Progenitor cell of endocrine pancreas (in vitro differentiated cells): ENCODE measurements at regions not wholly inside any gene's neighbourhood (a gene's known extent, or its start where the extent isn't known, plus 50 kb on each side); places are given as distances from the start of the nearest gene placed in this dataset.

Experiments used
- DNase-seq: peaks from one replicate; pipeline ENCODE4 v3.0.0; 2021; ENCODE audit warnings: low spot score; ENCODE audit not compliant: unreplicated experiment
- H3K27ac Mint-ChIP-seq: 2 replicates; pipeline ENCODE4 v1.8.0; 2021; ENCODE audit warnings: mild to moderate bottlenecking, moderate library complexity, mixed read lengths
- H3K27me3 Mint-ChIP-seq: 2 replicates; pipeline ENCODE4 v1.8.0; 2021; ENCODE audit warnings: mixed read lengths
- H3K36me3 Mint-ChIP-seq: 2 replicates; pipeline ENCODE4 v1.8.0; 2022; ENCODE audit warnings: mixed read lengths; ENCODE audit not compliant: insufficient read depth
- H3K4me1 Mint-ChIP-seq: 2 replicates; pipeline ENCODE4 v1.8.0; 2021; ENCODE audit warnings: low read depth, mixed read lengths
- H3K4me3 Mint-ChIP-seq: 2 replicates; pipeline ENCODE4 v1.8.0; 2021; ENCODE audit warnings: low read depth, mild to moderate bottlenecking, moderate library complexity, mixed read lengths
- H3K9me3 Mint-ChIP-seq: 2 replicates; pipeline ENCODE4 v1.8.0; 2021; ENCODE audit warnings: low read depth, mixed read lengths
- CTCF ChIP-seq: fragments of 200-600 bp; sonication (generic); IDR thresholded peaks from one replicate; pipeline ENCODE4 v1.5.0; 2021; ENCODE audit warnings: antibody characterized with exemption, mild to moderate bottlenecking; ENCODE audit not compliant: unreplicated experiment

GRCh38 chr13:74794147-74794546 lies 659.9 kb upstream of the KLF12 start:
- no peak for TF ChIP-seq CTCF
- Mint-ChIP-seq H3K4me3 (no peak overlapping the region), H3K4me1 (peaks cover 4% of the 10 kb centered on the region), H3K36me3 (peaks cover 1% of the 10 kb centered on the region), H3K27me3 (no peaks in the 10 kb centered on the region), H3K27ac (no peak overlapping the region), H3K9me3 (peaks cover 25% of the 10 kb centered on the region)
- DNase-seq = no peak

GRCh38 chr13:74784959-74785358 lies 650.8 kb upstream of the KLF12 start:
- no peak for DNase-seq
- Mint-ChIP-seq H3K36me3 (no peaks in the 10 kb centered on the region), H3K4me1 (no peaks in the 10 kb centered on the region), H3K9me3 (no peaks in the 10 kb centered on the region), H3K27ac (no peak overlapping the region), H3K4me3 (no peak overlapping the region), H3K27me3 (no peaks in the 10 kb centered on the region)
- TF ChIP-seq CTCF = no peak

- H3K27me3 Mint-ChIP-seq = no peaks in the 10 kb centered on the region
- no peak overlapping the region for H3K27ac Mint-ChIP-seq
- TF ChIP-seq CTCF = no peak
- no peaks in the 10 kb centered on the region for H3K4me1 Mint-ChIP-seq
- no peaks in the 10 kb centered on the region for H3K36me3 Mint-ChIP-seq
- no peak overlapping the region for H3K4me3 Mint-ChIP-seq
- DNase-seq = no peak
- H3K9me3 Mint-ChIP-seq = no peaks in the 10 kb centered on the region
Observed at GRCh38 chr13:74778946-74779345, 644.7 kb upstream of the KLF12 start.

- Mint-ChIP-seq H3K4me1 (no peaks in the 10 kb centered on the region), H3K4me3 (no peak overlapping the region), H3K27me3 (no peaks in the 10 kb centered on the region), H3K36me3 (no peaks in the 10 kb centered on the region), H3K27ac (no peak overlapping the region), H3K9me3 (no peaks in the 10 kb centered on the region)
- DNase-seq = no peak
- TF ChIP-seq CTCF = no peak
Observed at GRCh38 chr13:74778087-74778486, 643.9 kb upstream of the KLF12 start.

GRCh38 chr13:74774264-74774663 lies 640.1 kb upstream of the KLF12 start:
- Mint-ChIP-seq H3K4me1 (no peaks in the 10 kb centered on the region), H3K36me3 (no peaks in the 10 kb centered on the region), H3K9me3 (no peaks in the 10 kb centered on the region), H3K27me3 (no peaks in the 10 kb centered on the region), H3K27ac (no peak overlapping the region), H3K4me3 (no peak overlapping the region)
- no peak for TF ChIP-seq CTCF
- no peak for DNase-seq
